ENCODE measurements at regions not wholly inside any gene's neighbourhood (a gene's known extent, or its start where the extent isn't known, plus 50 kb on each side); places are given as distances from the start of the nearest gene placed in this dataset.
"Not testable (repeated sequence)": the region's sequence is repeated elsewhere in the genome, so short reads cannot be mapped to it uniquely, and the experiment has no call there.

DNA sequence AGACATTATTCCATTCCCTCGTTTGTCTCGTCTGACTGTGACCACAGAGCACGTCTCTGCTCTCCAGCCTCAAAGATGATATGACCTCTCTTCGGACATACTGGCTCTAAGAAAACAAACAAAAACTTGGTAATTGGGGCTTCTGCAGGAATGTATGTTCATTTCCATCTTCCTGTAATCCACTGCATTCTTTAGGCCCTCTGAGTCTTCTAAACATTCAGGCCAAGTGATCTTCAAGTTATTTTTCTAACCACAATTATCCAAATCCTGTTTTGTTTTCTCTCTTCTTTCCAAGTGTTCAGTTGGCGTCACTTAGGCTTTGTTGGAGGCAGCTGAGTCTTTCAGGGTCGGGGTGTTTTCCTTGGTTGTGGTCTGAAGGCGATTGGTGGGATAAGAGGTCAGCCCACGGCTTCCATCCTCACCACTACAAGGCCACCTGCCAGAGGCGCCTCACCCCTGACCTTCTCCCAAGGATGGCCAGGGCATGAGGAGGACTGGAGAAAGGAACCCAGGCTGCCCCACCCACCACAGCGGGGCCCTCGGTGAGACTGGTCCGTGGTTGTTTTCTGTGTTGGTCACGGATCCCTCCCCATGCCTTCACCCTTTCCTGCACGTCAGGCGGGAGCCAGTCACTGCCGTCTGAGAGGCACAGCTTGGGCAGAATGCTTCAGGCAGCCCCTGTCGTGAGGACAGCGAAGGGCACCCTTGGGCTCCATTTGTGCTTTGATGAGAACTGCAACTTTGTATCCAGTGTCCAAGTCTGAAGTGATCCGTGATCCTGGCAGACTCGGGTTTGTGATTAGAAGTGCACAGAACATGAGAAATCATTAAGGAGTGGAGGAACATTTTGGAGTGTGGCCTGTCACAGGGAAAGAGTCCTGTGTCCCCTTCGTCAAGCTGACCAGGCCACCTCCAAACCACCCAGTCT, 88.6 kb upstream of the FHL2 start:
- intact Hi-C loops (cut with micrococcal nuclease): no loop called here
- no peaks in the 10 kb centered on the region for H3K9me2 ChIP-seq (replicated peaks; ENCODE audit: low read length)
- CTCF ChIA-PET: no interaction called here
- no peaks in the 10 kb centered on the region for H3K79me2 ChIP-seq (ENCODE audit: low read length)
- no peaks in the 10 kb centered on the region for H3K9me3 ChIP-seq (ENCODE audit: low read length)
- ATAC-seq (no peak), DNase-seq (no peak)
- H4K20me1 ChIP-seq (ENCODE audit: low read length): no peaks in the 10 kb centered on the region
- POLR2A ChIA-PET (ENCODE audit: unreplicated experiment): no interaction called here
- H3K4me2 ChIP-seq (ENCODE audit: low read length): no peak overlapping the region
- no peak overlapping the region for H2AFZ ChIP-seq (ENCODE audit: low read length)
- H3K9ac ChIP-seq (ENCODE audit: low read length): no peak overlapping the region
- BruUV-seq (replicated peaks): no TSS peak
- H3K4me3 ChIP-seq (ENCODE audit: low read length): no peak overlapping the region
- no peaks in the 10 kb centered on the region for H3K4me1 ChIP-seq (ENCODE audit: insufficient read depth, low read length)
- no peak overlapping the region for H3K27ac ChIP-seq (ENCODE audit: low read length)
- H3K36me3 ChIP-seq (ENCODE audit: low read depth, low read length): no peaks in the 10 kb centered on the region
- H3K27me3 ChIP-seq (ENCODE audit: low read length): no peaks in the 10 kb centered on the region
- TF ChIP-seq, protein P1, sequence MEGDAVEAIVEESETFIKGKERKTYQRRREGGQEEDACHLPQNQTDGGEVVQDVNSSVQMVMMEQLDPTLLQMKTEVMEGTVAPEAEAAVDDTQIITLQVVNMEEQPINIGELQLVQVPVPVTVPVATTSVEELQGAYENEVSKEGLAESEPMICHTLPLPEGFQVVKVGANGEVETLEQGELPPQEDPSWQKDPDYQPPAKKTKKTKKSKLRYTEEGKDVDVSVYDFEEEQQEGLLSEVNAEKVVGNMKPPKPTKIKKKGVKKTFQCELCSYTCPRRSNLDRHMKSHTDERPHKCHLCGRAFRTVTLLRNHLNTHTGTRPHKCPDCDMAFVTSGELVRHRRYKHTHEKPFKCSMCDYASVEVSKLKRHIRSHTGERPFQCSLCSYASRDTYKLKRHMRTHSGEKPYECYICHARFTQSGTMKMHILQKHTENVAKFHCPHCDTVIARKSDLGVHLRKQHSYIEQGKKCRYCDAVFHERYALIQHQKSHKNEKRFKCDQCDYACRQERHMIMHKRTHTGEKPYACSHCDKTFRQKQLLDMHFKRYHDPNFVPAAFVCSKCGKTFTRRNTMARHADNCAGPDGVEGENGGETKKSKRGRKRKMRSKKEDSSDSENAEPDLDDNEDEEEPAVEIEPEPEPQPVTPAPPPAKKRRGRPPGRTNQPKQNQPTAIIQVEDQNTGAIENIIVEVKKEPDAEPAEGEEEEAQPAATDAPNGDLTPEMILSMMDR (conservative IDR thresholded peaks at IDR 0.05; ENCODE audit: low read depth, low read length): no peak
- TF ChIP-seq EZH2phosphoT487 (IDR thresholded peaks at IDR 0.05; ENCODE audit: borderline replicate concordance, low read length) (no peak), EZH2 (IDR thresholded peaks at IDR 0.05; ENCODE audit: low read length, unreplicated experiment) (no peak)
- H3F3A ChIP-seq (ENCODE audit: low read length, unreplicated experiment): no peaks in the 10 kb centered on the region

DNA sequence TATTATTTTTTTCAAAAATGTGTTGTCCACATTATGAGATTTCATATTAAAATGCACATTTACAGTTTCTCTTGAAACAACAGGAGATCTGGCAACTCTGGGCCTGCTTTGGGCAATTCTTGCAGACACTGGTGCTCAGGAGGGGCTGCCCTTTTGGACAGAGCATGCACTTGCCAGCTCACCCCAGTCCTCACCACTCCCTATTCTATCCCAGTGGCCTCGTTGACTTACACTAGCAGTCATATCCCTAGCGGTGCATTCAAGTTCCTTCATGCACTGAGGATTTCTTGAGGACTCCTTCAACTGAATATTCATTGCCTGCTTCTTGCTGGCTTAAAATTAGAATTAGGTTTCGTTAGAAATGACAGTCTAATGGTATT, 87.9 kb upstream of the FHL2 start:
- TF ChIP-seq EZH2 (IDR thresholded peaks at IDR 0.05; ENCODE audit: low read length, unreplicated experiment): no peak
- TF ChIP-seq, protein P1 (conservative IDR thresholded peaks at IDR 0.05; ENCODE audit: low read depth, low read length): no peak
- TF ChIP-seq EZH2phosphoT487 (IDR thresholded peaks at IDR 0.05; ENCODE audit: borderline replicate concordance, low read length): no peak
- H3K4me1 ChIP-seq (ENCODE audit: insufficient read depth, low read length): no peaks in the 10 kb centered on the region
- H3K4me3 ChIP-seq (ENCODE audit: low read length): no peak overlapping the region
- no peak overlapping the region for H2AFZ ChIP-seq (ENCODE audit: low read length)
- no peak overlapping the region for H3K9ac ChIP-seq (ENCODE audit: low read length)
- H3K9me3 ChIP-seq (ENCODE audit: low read length): no peaks in the 10 kb centered on the region
- DNase-seq (no peak), ATAC-seq (no peak)
- no peak overlapping the region for H3K27ac ChIP-seq (ENCODE audit: low read length)
- H3K4me2 ChIP-seq (ENCODE audit: low read length): no peak overlapping the region
- ChIA-PET CTCF (no interaction called here), POLR2A (ENCODE audit: unreplicated experiment) (no interaction called here)
- no TSS peak for BruUV-seq (replicated peaks)
- H4K20me1 ChIP-seq (ENCODE audit: low read length): no peaks in the 10 kb centered on the region
- no peaks in the 10 kb centered on the region for H3K9me2 ChIP-seq (replicated peaks; ENCODE audit: low read length)
- H3K79me2 ChIP-seq (ENCODE audit: low read length): no peaks in the 10 kb centered on the region
- H3F3A ChIP-seq (ENCODE audit: low read length, unreplicated experiment): no peaks in the 10 kb centered on the region
- no peaks in the 10 kb centered on the region for H3K36me3 ChIP-seq (ENCODE audit: low read depth, low read length)
- H3K27me3 ChIP-seq (ENCODE audit: low read length): no peaks in the 10 kb centered on the region
- intact Hi-C loops (cut with micrococcal nuclease): no loop called here

DNA sequence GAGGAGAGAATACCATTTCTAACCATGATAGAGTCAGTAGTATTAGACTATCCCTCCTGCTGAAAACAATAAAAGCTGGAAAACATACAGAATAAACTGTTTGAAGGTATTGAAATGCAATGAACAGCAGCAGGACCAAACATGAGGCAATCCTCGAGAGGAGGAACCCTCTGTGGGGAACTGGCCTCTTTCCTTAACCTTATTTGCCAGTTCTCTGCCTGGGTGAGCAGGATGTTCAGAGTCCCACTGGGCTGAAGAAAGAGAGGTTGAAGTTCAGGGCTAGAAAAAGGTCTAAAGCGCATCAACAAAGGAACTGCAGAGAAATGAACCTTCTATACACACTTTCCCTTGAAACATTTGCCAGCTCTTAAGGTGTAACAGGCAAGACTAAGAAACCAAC, 79.8 kb upstream of the FHL2 start:
- H3K9me3 ChIP-seq (ENCODE audit: low read length): no peaks in the 10 kb centered on the region
- ChIA-PET POLR2A (ENCODE audit: unreplicated experiment) (no interaction called here), CTCF (no interaction called here)
- H2AFZ ChIP-seq (ENCODE audit: low read length): no peak overlapping the region
- H4K20me1 ChIP-seq (ENCODE audit: low read length): no peaks in the 10 kb centered on the region
- H3K36me3 ChIP-seq (ENCODE audit: low read depth, low read length): no peaks in the 10 kb centered on the region
- H3K4me2 ChIP-seq (ENCODE audit: low read length): no peak overlapping the region
- H3K9me2 ChIP-seq (replicated peaks; ENCODE audit: low read length): no peaks in the 10 kb centered on the region
- H3K79me2 ChIP-seq (ENCODE audit: low read length): no peaks in the 10 kb centered on the region
- H3K27me3 ChIP-seq (ENCODE audit: low read length): no peaks in the 10 kb centered on the region
- no peak for TF ChIP-seq EZH2 (IDR thresholded peaks at IDR 0.05; ENCODE audit: low read length, unreplicated experiment)
- TF ChIP-seq, protein P1 (conservative IDR thresholded peaks at IDR 0.05; ENCODE audit: low read depth, low read length): no peak
- TF ChIP-seq EZH2phosphoT487 (IDR thresholded peaks at IDR 0.05; ENCODE audit: borderline replicate concordance, low read length): no peak
- intact Hi-C loops (cut with micrococcal nuclease): no loop called here
- no peaks in the 10 kb centered on the region for H3K4me1 ChIP-seq (ENCODE audit: insufficient read depth, low read length)
- DNase-seq: no peak
- H3K4me3 ChIP-seq (ENCODE audit: low read length): no peak overlapping the region
- no peak for ATAC-seq
- no peak overlapping the region for H3K9ac ChIP-seq (ENCODE audit: low read length)
- no TSS peak for BruUV-seq (replicated peaks)
- H3K27ac ChIP-seq (ENCODE audit: low read length): no peak overlapping the region
- H3F3A ChIP-seq (ENCODE audit: low read length, unreplicated experiment): no peaks in the 10 kb centered on the region

DNA sequence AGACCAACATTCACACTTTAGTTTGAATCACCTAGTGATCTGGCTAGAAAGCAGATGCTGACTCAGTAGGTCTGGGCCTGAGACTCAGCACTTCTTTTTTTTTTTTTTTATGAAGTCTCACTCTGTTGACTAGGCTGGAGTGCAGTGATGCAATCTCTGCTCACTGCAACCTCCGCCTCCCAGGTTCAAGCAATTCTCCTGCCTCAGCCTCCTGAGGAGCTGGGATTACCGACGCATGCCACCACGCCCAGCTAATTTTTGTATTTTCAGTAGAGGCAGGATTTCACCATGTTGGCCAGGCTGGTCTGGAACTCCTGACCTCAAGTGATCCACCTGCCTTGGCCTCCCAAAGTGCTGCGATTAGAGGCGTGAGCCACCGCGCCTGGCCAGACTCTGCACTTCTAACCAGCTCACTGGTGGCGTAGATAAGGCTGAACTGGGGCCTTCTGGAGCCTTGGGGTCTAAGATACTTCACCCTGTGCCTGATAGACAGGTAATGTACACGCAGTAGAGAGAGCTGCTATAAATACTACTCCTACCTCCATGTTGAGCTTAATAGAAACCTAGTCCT, 78.3 kb upstream of the FHL2 start:
- H2AFZ ChIP-seq (ENCODE audit: low read length); H3K27ac ChIP-seq (ENCODE audit: low read length); CTCF ChIA-PET; intact Hi-C loops (cut with micrococcal nuclease); BruUV-seq (replicated peaks); H3K9ac ChIP-seq (ENCODE audit: low read length); H3K4me3 ChIP-seq (ENCODE audit: low read length); H3K4me2 ChIP-seq (ENCODE audit: low read length); H4K20me1 ChIP-seq (ENCODE audit: low read length); H3K79me2 ChIP-seq (ENCODE audit: low read length); ATAC-seq; H3K27me3 ChIP-seq (ENCODE audit: low read length); POLR2A ChIA-PET (ENCODE audit: unreplicated experiment); H3K36me3 ChIP-seq (ENCODE audit: low read depth, low read length); H3F3A ChIP-seq (ENCODE audit: low read length, unreplicated experiment); H3K9me3 ChIP-seq (ENCODE audit: low read length); H3K9me2 ChIP-seq (replicated peaks; ENCODE audit: low read length); H3K4me1 ChIP-seq (ENCODE audit: insufficient read depth, low read length): not testable (repeated sequence)
- DNase-seq: peak; percentile 13

Data from PC-3 (cell line).